Stimulated activated CD4-positive, alpha-beta T cell treated with anti-CD3 and anti-CD28 coated beads, Interleukin-4, amount 100 ng/mL, for 24 hours (primary cell): ENCODE measurements at regions not wholly inside any gene's neighbourhood (a gene's known extent, or its start where the extent isn't known, plus 50 kb on each side); places are given as distances from the start of the nearest gene placed in this dataset.

Experiments
- DNase-seq: peaks from one replicate; pipeline ENCODE4 v3.0.0-alpha.2; 2020

GRCh38 chr1:29824025-29824424 is 587.7 kb downstream of the PTPRU start:
- DNase-seq: no peak

DNA sequence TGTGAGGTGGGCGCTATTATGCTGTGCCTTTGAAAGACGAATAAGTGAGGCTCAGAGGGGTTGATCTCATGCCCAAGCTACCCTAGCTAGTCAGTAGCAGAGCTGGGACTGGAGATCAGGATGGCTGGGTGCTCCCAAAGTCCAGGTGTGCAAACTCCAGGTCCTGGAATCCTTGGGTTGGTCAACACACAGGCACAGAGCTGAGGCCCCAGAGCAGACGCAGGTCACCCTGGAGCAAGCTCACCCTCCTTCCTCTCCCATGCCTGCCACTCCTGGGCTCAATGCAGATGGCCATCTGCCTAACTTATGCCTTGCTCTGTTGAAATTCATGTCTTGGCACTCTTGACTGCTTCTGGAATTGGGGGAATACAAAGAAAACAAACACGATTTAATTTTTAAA is 587.2 kb downstream of the PTPRU start:
- no peak for DNase-seq

- DNase-seq: no peak
These were observed 585.3 kb downstream of the PTPRU start for GRCh38 chr1:29821605-29822004.

GRCh38 chr1:29820401-29820800 is 584.1 kb downstream of the PTPRU start:
- DNase-seq: no peak

DNA sequence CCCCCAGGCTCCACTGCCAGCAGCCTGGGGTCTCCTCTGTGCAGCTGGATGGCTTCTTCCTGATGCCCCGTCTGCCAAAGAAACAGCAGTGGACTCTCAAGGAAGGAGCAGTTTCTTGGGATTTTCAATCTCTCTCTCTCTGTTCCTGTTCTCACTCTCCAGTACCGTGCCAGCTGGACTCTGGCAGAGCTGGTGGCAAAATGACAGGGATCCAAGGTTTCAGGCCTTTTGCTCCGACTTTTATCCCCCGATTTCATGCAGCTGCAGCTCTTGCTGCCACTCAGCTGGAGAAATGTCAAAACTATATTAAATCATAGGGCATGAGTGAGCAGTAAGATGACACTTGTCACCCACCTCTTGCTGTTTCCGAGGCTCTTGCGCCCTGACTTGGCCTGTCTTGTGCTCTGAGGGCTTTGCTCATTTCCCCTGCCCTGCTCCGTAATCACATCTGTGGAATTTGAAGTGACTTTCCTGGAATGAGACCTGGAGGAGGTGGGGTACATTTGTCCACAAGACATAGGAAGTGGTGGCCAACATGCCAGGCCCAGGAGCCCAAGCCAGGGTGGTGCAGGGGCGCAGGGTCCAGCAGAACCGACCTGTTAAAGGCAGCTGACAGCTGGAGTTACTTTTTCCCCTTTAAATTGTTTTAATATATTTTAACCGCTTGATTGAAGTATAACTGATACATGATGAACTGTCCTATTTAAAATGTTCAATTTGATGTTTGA is 576.2 kb downstream of the PTPRU start:
- no peak for DNase-seq

DNA sequence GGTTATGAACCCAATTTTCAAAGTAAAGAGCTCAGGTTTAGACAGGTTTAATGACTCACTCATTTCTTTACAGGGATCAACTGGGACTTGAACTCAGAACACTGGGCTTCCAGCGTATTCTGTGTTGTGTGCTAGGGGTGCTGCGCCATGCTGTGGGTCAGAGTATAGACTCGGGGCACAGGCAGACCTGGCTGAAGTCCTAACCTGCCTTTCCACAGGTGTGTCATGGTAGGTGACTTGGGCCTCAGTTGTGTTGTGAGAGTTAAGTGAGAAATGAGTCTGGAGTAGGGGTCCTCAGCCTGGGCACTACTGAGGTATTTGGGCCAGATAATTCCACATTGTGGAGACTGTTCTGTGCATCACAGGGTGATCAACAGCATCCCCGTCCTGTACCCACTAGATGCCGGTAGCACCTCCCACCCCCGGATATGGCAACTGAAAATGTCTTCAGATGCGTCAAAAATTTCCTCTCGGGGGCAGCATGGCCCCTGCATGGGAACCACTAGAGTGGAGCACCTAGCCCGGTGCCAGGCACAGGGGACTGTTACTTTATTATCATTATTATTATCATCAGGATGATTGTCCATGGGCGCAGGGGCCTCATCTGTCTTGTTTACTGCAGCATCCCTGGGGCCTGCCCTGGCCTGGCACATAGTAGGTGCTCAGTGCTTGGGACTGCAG is 575.5 kb downstream of the PTPRU start:
- no peak for DNase-seq

DNA sequence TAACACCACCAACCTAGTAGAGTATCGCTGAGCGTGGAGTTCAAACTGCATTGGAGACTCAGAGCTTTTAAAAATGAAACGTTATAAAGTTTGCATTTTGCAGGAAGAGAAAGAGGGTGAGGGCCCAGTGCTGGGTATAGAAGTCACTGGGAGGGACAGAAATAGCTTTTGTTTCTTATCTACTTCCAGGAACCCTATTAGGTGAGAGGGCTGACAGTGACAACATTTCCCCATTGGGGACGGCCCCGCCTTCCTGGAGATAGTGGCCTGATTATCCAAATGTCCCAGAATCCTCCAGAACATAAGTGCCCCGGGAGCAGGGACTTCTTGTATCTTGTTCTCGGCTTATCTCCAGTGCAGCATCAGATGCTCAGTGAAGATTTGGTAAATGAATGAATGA is 574.9 kb downstream of the PTPRU start:
- no peak for DNase-seq

- DNase-seq: no peak
These were observed 574.1 kb downstream of the PTPRU start for GRCh38 chr1:29810121-29811120.

GRCh38 chr1:29809446-29810120 is 573.3 kb downstream of the PTPRU start:
- DNase-seq: no peak

DNA sequence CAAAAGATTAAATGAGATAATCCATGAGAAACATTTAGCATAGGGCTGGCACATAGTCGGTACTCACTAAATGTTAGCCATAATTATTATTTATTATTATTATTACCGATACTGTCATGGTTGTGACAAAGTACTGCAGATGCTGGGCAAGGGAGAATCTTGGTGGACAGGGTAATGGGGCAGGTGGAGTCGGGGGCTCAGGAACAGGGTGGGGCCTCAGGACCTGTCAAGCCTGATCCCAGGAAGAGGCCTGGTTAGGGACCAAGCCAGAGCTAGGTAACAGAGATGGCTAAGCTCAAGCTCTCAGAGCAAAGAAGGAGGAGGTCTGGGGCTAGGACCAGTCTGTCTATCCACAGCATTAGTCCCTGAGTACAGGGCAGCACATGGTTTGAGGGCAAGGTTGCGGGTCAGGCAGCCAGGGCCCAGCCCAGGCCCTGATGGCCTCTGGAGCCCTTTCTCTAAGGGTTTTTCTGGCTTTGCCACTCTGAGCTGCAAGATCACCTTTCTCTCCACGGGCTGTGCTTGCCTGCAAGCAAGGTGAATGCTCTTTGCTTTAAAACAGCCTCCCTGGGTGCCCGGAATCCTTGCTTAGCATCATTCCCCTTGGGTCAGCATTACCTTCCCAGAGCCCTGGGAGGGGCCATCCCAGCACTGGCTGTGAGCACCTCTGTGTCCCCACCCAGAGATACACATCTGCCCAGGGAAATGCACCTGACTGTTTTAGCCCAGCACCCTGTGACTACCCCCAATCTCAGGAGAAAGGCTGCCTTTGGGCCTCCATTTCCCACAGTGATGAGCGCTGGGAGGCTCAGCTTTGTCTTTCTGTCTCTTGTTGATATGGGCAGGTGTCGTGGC is 572.0 kb downstream of the PTPRU start:
- DNase-seq: no peak

GRCh38 chr1:29807689-29808088 is 571.4 kb downstream of the PTPRU start:
- no peak for DNase-seq

- DNase-seq: no peak
These were observed 570.5 kb downstream of the PTPRU start for GRCh38 chr1:29806646-29807319.

- no peak for DNase-seq
These were observed 569.5 kb downstream of the PTPRU start for GRCh38 chr1:29805896-29806160.

GRCh38 chr1:29805122-29805895 is 569.0 kb downstream of the PTPRU start:
- no peak for DNase-seq

DNA sequence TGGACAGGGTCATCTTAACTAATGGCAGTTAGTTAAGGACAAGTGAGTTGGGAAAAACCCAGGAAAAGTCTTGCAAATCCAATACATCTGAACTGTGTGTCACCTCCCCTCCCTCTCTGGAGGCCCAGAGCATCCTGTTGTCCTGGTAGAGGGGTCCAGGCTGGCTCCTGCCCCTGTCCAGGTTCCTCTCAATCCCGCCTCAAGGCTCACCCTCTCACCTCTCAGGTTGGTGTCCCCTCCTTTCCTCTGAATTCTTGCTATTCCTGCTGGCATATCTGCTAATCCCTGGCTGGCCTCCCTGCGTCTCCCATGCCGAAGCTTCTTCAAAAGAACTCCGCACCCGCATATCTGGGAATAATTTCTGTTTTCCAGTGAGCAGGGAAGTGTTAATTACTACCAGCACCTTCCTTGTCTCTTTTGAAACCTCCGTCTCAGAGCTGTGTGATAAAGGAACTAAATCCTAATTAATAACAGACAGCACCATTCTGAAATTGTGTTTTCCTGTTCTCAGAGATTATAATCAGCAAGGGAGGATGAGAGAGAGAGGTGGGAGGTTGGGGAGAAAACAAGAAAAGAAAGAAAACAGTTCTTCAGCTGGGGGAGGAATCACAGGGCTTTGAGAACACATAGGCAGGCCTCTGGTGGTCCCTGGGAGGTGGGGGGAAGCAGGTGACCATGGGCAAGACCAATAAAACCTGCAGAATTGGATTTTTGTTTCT is 568.0 kb downstream of the PTPRU start:
- DNase-seq: no peak

DNA sequence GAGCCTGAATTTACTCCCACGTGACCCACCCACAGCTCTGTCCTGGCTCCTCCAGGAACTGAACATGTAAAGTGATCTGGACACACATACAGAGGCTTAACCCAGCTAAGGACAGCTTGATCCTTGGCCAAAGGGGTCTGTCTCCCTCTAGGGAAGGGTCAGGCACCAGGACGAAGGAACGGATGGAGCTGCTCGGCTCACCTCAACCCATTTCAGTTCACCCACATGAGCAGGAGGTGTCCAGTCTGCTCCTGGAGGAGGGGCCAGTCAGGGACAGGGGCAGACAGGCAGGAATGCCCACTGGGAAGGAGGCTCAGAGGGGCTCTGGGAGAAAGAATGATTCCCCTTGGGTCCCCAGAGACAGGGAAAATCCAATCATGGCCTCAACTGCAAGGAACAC is 567.2 kb downstream of the PTPRU start:
- no peak for DNase-seq

DNA sequence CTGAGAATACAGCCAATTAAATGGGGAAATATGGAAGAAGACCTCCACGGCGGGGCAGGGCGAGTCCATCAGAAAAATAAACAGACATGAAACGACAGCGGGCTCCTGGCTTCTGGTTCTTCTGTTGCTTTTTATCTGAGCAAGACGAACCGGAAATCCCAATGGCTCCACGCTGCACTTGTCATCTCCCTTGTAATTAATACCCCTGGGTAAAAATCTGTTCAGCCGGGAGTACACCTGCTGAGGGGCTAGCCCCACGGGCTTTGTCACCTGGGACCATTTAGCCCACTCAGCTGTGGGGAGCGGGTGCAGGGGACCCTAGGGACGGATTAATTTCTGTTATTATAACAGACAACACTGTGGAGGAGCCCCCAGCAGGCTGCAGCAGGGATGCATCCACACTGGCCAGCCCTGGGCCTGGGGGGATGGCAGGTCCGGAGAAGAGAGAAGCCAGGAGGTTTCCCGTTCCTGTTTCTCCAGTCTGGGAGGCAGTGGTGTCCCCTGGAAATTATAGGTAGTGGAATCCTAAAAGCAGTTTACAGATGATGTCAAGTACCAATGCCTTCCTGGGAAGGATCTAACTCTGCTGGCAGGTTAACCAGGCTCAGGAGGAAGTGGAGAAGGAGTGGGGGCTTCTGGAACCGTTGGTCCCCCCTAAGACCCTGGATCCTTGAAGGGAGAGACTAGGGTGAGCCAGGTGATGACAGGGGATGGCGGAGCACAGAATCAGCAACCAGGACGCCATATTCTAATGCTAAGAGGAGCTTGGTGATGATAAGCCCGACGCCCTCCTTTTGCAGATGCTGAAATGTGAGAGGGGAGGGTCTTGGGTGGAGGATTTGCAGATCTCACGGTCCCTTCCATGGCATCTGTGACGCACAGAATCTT is 566.1 kb downstream of the PTPRU start:
- no peak for DNase-seq

- no peak for DNase-seq
These were observed 565.2 kb downstream of the PTPRU start for GRCh38 chr1:29801561-29801973.

GRCh38 chr1:29801003-29801402 is 564.7 kb downstream of the PTPRU start:
- DNase-seq: no peak
